Gastrocnemius medialis (tissue), 4 donors: ENCODE measurements at regions not wholly inside any gene's neighbourhood (a gene's known extent, or its start where the extent isn't known, plus 50 kb on each side); places are given as distances from the start of the nearest gene placed in this dataset.

ENCODE experiments used
- POLR2A ChIP-seq, 2 donors: fragments of 450-650 bp; IDR thresholded peaks; one replicate each; pipeline ENCODE4 v1.6.1; 2017; ENCODE audit warnings: antibody characterized with exemption in 2 of 2, mild to moderate bottlenecking in 2 of 2, moderate library complexity in 2 of 2
- TF ChIP-seq, protein P1 (sequence below), 5 experiments: fragments of 450-650 bp in 3 of 5; fragments of 200-600 bp in 2 of 5; sonication (generic) in 2 of 5; IDR thresholded peaks in 4 of 5; conservative IDR thresholded peaks in 1 of 5; 1 replicate in 4 of 5; 2 replicates in 1 of 5; pipeline ENCODE4 v1.5.1; 2016 to 2019; ENCODE audit warnings: antibody characterized with exemption in 5 of 5, mild to moderate bottlenecking in 3 of 5, moderate library complexity in 3 of 5

DNA sequence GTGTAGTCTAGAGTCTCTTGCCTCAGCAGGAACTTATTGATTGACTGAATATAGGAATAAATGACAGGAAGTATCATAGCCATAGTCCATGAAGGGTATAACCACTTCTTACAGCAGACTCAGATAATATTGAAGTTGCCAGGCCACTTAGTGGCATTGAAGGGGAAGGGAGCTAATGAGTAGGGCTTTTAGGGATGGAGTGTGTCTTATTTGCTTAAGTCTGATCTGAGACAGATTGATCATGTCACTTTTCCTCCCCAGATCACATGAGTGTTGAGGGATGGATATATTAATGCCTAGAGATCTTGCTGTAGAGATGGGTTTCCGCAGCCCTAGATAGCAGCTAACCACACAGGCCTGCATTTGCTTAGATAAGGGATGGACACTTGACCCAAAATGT lies 62.2 kb upstream of the NBEA start:
- TF ChIP-seq, protein P1, sequence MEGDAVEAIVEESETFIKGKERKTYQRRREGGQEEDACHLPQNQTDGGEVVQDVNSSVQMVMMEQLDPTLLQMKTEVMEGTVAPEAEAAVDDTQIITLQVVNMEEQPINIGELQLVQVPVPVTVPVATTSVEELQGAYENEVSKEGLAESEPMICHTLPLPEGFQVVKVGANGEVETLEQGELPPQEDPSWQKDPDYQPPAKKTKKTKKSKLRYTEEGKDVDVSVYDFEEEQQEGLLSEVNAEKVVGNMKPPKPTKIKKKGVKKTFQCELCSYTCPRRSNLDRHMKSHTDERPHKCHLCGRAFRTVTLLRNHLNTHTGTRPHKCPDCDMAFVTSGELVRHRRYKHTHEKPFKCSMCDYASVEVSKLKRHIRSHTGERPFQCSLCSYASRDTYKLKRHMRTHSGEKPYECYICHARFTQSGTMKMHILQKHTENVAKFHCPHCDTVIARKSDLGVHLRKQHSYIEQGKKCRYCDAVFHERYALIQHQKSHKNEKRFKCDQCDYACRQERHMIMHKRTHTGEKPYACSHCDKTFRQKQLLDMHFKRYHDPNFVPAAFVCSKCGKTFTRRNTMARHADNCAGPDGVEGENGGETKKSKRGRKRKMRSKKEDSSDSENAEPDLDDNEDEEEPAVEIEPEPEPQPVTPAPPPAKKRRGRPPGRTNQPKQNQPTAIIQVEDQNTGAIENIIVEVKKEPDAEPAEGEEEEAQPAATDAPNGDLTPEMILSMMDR (IDR thresholded peaks at IDR 0.05 in 4 of 5, conservative IDR thresholded peaks at IDR 0.05 in 1 of 5): no peak
- no peak for TF ChIP-seq POLR2A (IDR thresholded peaks at IDR 0.05)
